ENCODE measurements at regions not wholly inside any gene's neighbourhood (a gene's known extent, or its start where the extent isn't known, plus 50 kb on each side); places are given as distances from the start of the nearest gene placed in this dataset.

DNA sequence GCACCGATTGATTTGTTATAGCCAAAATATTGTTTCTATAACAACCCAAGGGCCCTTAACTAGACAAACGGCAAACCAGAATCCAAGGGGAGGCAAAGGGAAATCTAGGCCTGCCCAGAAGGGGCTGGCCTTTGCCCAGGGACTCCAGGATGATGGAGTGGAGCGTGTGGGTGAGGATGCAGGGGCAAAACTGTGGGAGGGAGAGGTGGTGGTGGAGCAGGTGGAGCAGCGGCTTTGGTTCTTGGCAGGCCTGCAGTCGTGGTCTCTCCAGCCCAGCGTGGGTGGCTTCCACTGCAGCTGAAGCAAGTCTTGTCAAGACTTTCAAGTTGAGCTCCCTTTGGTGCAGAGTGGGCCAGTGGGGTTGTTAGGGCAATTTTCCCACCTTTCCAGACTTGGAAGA, 98.6 kb upstream of the TBCA start:
- no peak for TF ChIP-seq CTCF (IDR thresholded peaks at IDR 0.05 in 8 of 11, conservative IDR thresholded peaks at IDR 0.05 in 3 of 11)
- no peak for TF ChIP-seq POLR2AphosphoS5 (IDR thresholded peaks at IDR 0.05)
- no peak for TF ChIP-seq POLR2A (IDR thresholded peaks at IDR 0.05)

All from spleen (tissue), 7 donors.